CD4-positive, alpha-beta T cell treated with Interleukin-6 at 100 ng/mL for 8 hours (primary cell): ENCODE measurements at regions not wholly inside any gene's neighbourhood (a gene's known extent, or its start where the extent isn't known, plus 50 kb on each side); places are given as distances from the start of the nearest gene placed in this dataset.
"Not testable (repeated sequence)": the region's sequence is repeated elsewhere in the genome, so short reads cannot be mapped to it uniquely, and the experiment has no call there.

Source experiments
- DNase-seq: peaks from one replicate; pipeline ENCODE4 v3.0.0-alpha.2; 2020; ENCODE audit warnings: mixed read lengths, low spot score

- no peak for DNase-seq
These were observed 192.6 kb upstream of the E2F8 start for GRCh38 chr11:19433367-19433766.

- no peak for DNase-seq
These were observed 191.8 kb upstream of the E2F8 start for GRCh38 chr11:19432370-19433061.

GRCh38 chr11:19430754-19431398, 190.1 kb upstream of the E2F8 start:
- no peak for DNase-seq

GRCh38 chr11:19430346-19430745, 189.6 kb upstream of the E2F8 start:
- DNase-seq: no peak

- no peak for DNase-seq
These were observed 188.5 kb upstream of the E2F8 start for GRCh38 chr11:19429108-19429760.

- no peak for DNase-seq
These were observed 187.7 kb upstream of the E2F8 start for GRCh38 chr11:19428206-19429002.

GRCh38 chr11:19426756-19427403, 186.1 kb upstream of the E2F8 start:
- DNase-seq: no peak

- no peak for DNase-seq
These were observed 185.4 kb upstream of the E2F8 start for GRCh38 chr11:19426011-19426755.

GRCh38 chr11:19422276-19422675, 181.5 kb upstream of the E2F8 start:
- DNase-seq: no peak

GRCh38 chr11:19420868-19421533, 180.3 kb upstream of the E2F8 start:
- DNase-seq: no peak

- no peak for DNase-seq
These were observed 179.1 kb upstream of the E2F8 start for GRCh38 chr11:19419808-19420207.

GRCh38 chr11:19419021-19419750, 178.4 kb upstream of the E2F8 start:
- DNase-seq: no peak

GRCh38 chr11:19418221-19418620, 177.5 kb upstream of the E2F8 start:
- no peak for DNase-seq

- not testable (repeated sequence) for DNase-seq
These were observed 171.3 kb upstream of the E2F8 start for GRCh38 chr11:19412070-19412469.

- no peak for DNase-seq
These were observed 169.3 kb upstream of the E2F8 start for GRCh38 chr11:19410032-19410431.

GRCh38 chr11:19409307-19409706, 168.6 kb upstream of the E2F8 start:
- DNase-seq: no peak

GRCh38 chr11:19407677-19408270, 167.0 kb upstream of the E2F8 start:
- no peak for DNase-seq

GRCh38 chr11:19405966-19406365, 165.2 kb upstream of the E2F8 start:
- no peak for DNase-seq

- no peak for DNase-seq
These were observed 164.0 kb upstream of the E2F8 start for GRCh38 chr11:19404787-19405186.
